Neural cell (in vitro differentiated cells): ENCODE measurements at regions not wholly inside any gene's neighbourhood (a gene's known extent, or its start where the extent isn't known, plus 50 kb on each side); places are given as distances from the start of the nearest gene placed in this dataset.

ENCODE experiments used
- EP300 ChIP-seq: fragments of 450-650 bp; conservative IDR thresholded peaks from 2 replicates; pipeline ENCODE4 v1.6.1; 2014; ENCODE audit warnings: antibody characterized with exemption, mild to moderate bottlenecking, moderate library complexity; ENCODE audit not compliant: poor library complexity, severe bottlenecking
- EZH2 ChIP-seq: fragments of 200-600, 300-800 bp; shearing (Covaris generic), sonication (generic); IDR thresholded peaks from 2 replicates; pipeline ENCODE4 v1.6.1; 2014; ENCODE audit warnings: antibody characterized with exemption, low read length, borderline replicate concordance, mild to moderate bottlenecking; ENCODE audit not compliant: insufficient read depth, poor library complexity, severe bottlenecking
- MXI1 ChIP-seq: fragments of 450-650 bp; conservative IDR thresholded peaks from 2 replicates; pipeline ENCODE4 v1.6.1; 2014; ENCODE audit warnings: antibody characterized with exemption, mild to moderate bottlenecking; ENCODE audit not compliant: poor library complexity, severe bottlenecking
- TAF1 ChIP-seq: IDR thresholded peaks from 2 replicates; pipeline ENCODE4 v1.6.1; 2012; ENCODE audit warnings: low read depth
- TF ChIP-seq, protein P1 (sequence below): fragments of 450-650 bp; IDR thresholded peaks from 2 replicates; pipeline ENCODE4 v1.5.1; 2014; ENCODE audit warnings: antibody characterized with exemption, mild to moderate bottlenecking, moderate library complexity; ENCODE audit not compliant: poor library complexity, severe bottlenecking
- TF ChIP-seq, protein P2 (sequence below): IDR thresholded peaks from 2 replicates; pipeline ENCODE4 v1.6.1; 2012; ENCODE audit warnings: borderline replicate concordance

DNA sequence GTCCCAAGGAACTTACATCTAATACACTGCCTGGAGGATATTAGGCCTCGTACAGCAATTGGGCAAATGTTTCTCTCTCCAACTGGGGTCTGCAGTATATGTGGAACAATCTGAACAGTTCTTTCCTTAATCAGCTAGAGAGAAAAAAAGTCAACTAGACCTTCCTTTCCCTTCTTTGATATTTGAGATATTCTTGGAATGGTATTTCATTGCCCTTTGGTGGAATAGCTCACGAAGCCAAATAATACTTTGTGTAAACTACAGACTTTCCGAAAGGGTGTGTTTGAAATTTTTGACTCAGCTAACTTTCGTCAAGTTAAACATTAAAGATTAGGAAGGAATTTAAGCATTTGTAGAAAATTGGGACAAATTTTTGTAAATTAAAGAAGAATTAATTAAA is 425.6 kb downstream of the RWDD3 start:
- TF ChIP-seq MXI1 (no peak), TAF1 (no peak), EZH2 (no peak), EP300 (no peak)
- TF ChIP-seq, protein P1, sequence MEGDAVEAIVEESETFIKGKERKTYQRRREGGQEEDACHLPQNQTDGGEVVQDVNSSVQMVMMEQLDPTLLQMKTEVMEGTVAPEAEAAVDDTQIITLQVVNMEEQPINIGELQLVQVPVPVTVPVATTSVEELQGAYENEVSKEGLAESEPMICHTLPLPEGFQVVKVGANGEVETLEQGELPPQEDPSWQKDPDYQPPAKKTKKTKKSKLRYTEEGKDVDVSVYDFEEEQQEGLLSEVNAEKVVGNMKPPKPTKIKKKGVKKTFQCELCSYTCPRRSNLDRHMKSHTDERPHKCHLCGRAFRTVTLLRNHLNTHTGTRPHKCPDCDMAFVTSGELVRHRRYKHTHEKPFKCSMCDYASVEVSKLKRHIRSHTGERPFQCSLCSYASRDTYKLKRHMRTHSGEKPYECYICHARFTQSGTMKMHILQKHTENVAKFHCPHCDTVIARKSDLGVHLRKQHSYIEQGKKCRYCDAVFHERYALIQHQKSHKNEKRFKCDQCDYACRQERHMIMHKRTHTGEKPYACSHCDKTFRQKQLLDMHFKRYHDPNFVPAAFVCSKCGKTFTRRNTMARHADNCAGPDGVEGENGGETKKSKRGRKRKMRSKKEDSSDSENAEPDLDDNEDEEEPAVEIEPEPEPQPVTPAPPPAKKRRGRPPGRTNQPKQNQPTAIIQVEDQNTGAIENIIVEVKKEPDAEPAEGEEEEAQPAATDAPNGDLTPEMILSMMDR, result no peak
- TF ChIP-seq, protein P2, sequence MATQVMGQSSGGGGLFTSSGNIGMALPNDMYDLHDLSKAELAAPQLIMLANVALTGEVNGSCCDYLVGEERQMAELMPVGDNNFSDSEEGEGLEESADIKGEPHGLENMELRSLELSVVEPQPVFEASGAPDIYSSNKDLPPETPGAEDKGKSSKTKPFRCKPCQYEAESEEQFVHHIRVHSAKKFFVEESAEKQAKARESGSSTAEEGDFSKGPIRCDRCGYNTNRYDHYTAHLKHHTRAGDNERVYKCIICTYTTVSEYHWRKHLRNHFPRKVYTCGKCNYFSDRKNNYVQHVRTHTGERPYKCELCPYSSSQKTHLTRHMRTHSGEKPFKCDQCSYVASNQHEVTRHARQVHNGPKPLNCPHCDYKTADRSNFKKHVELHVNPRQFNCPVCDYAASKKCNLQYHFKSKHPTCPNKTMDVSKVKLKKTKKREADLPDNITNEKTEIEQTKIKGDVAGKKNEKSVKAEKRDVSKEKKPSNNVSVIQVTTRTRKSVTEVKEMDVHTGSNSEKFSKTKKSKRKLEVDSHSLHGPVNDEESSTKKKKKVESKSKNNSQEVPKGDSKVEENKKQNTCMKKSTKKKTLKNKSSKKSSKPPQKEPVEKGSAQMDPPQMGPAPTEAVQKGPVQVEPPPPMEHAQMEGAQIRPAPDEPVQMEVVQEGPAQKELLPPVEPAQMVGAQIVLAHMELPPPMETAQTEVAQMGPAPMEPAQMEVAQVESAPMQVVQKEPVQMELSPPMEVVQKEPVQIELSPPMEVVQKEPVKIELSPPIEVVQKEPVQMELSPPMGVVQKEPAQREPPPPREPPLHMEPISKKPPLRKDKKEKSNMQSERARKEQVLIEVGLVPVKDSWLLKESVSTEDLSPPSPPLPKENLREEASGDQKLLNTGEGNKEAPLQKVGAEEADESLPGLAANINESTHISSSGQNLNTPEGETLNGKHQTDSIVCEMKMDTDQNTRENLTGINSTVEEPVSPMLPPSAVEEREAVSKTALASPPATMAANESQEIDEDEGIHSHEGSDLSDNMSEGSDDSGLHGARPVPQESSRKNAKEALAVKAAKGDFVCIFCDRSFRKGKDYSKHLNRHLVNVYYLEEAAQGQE, result no peak
